GM23248 (cell line): ENCODE measurements at regions not wholly inside any gene's neighbourhood (a gene's known extent, or its start where the extent isn't known, plus 50 kb on each side); places are given as distances from the start of the nearest gene placed in this dataset.

Source experiments
- EZH2 ChIP-seq: fragments of 200-600 bp; sonication (generic); IDR thresholded peaks from 2 replicates; pipeline ENCODE4 v1.6.1; 2018; ENCODE audit warnings: antibody characterized with exemption, mild to moderate bottlenecking; ENCODE audit not compliant: insufficient read depth, poor library complexity, severe bottlenecking
- EZH2phosphoT487 ChIP-seq: fragments of 200-600 bp; sonication (generic); IDR thresholded peaks from 2 replicates; pipeline ENCODE4 v1.6.1; 2018; ENCODE audit warnings: antibody characterized with exemption, moderate library complexity, mild to moderate bottlenecking, low read depth; ENCODE audit not compliant: insufficient read depth

DNA sequence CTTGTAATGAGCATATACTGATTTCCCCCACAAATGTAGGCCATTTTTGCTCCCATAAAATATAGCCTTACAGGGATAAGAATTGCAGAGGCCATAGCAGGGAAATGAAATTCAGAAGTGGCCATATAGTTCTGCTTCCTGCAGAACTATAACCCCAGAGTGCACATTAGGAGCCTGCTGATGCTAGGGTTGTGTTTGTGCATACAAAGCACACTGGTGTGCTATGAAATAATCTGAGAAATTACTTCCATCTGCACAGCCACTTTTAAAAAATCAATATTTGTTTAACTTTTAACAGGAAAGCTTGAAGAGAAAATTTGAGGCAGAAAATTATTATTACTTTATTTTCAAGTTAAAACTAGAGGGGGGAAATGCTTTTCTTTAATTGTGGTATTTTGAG is 380.3 kb downstream of the MRPS30 start:
- TF ChIP-seq EZH2: no peak
- TF ChIP-seq EZH2phosphoT487: no peak
